ENCODE measurements at regions not wholly inside any gene's neighbourhood (a gene's known extent, or its start where the extent isn't known, plus 50 kb on each side); places are given as distances from the start of the nearest gene placed in this dataset.

DNA sequence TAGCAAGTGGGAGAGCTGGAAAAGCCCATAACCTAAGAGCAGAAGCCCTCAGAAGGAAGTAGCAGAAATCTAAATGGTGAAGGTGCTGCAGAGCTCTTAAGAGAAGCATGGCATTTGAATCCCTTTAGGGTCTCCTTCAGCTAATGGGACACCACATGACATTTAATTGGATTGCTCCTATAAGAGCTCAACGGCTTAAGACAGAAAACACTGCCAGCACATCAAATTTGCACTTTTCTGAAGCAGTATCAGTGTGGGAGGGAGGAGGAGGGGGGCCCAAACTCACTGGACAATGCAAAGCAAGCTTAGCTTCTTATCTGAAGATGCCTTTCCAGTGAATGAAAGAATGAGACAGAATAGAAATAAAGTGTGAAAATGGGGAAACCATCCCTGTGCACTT lies 287.9 kb upstream of the MTNR1B start:
- no peaks in the 10 kb centered on the region for H3K36me3 Mint-ChIP-seq (ENCODE audit: low read depth, unreplicated experiment)
- H3K27ac Mint-ChIP-seq (ENCODE audit: unreplicated experiment): no peak overlapping the region
- H3K9me3 Mint-ChIP-seq (ENCODE audit: unreplicated experiment): no peaks in the 10 kb centered on the region
- H3K4me1 Mint-ChIP-seq (ENCODE audit: unreplicated experiment): no peaks in the 10 kb centered on the region
- no peak for DNase-seq (ENCODE audit: low spot score)
- H3K27me3 Mint-ChIP-seq (ENCODE audit: unreplicated experiment): peaks cover 2% of the 10 kb centered on the region
- no peak overlapping the region for H3K4me3 Mint-ChIP-seq (ENCODE audit: unreplicated experiment)
- TF ChIP-seq, protein P1, sequence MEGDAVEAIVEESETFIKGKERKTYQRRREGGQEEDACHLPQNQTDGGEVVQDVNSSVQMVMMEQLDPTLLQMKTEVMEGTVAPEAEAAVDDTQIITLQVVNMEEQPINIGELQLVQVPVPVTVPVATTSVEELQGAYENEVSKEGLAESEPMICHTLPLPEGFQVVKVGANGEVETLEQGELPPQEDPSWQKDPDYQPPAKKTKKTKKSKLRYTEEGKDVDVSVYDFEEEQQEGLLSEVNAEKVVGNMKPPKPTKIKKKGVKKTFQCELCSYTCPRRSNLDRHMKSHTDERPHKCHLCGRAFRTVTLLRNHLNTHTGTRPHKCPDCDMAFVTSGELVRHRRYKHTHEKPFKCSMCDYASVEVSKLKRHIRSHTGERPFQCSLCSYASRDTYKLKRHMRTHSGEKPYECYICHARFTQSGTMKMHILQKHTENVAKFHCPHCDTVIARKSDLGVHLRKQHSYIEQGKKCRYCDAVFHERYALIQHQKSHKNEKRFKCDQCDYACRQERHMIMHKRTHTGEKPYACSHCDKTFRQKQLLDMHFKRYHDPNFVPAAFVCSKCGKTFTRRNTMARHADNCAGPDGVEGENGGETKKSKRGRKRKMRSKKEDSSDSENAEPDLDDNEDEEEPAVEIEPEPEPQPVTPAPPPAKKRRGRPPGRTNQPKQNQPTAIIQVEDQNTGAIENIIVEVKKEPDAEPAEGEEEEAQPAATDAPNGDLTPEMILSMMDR (IDR thresholded peaks at IDR 0.05; ENCODE audit: unreplicated experiment): no peak

DNA sequence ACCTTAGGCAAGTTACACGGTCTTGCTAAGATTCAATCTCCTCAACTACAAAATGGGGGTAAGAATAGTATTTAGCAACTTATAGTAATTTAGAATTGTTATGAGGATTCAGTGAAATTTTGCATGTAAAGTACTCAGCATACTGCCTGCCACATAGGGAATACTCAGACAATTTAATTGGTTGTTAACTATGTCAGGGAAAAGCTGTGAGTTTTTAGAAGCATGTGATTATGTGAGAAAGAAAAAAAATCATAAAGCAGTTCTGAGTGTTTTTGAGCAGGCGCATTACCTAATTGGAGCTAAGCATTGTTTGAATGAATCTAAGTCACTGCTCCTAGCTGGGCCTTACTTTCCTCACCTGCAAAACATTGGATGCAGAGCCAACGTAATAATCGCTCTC lies 287.3 kb upstream of the MTNR1B start:
- no peaks in the 10 kb centered on the region for H3K4me1 Mint-ChIP-seq (ENCODE audit: unreplicated experiment)
- TF ChIP-seq, protein P1 (IDR thresholded peaks at IDR 0.05; ENCODE audit: unreplicated experiment): no peak
- no peak overlapping the region for H3K4me3 Mint-ChIP-seq (ENCODE audit: unreplicated experiment)
- DNase-seq (ENCODE audit: low spot score): no peak
- no peaks in the 10 kb centered on the region for H3K36me3 Mint-ChIP-seq (ENCODE audit: low read depth, unreplicated experiment)
- H3K9me3 Mint-ChIP-seq (ENCODE audit: unreplicated experiment): no peaks in the 10 kb centered on the region
- H3K27me3 Mint-ChIP-seq (ENCODE audit: unreplicated experiment): peaks cover 2% of the 10 kb centered on the region
- H3K27ac Mint-ChIP-seq (ENCODE audit: unreplicated experiment): no peak overlapping the region

DNA sequence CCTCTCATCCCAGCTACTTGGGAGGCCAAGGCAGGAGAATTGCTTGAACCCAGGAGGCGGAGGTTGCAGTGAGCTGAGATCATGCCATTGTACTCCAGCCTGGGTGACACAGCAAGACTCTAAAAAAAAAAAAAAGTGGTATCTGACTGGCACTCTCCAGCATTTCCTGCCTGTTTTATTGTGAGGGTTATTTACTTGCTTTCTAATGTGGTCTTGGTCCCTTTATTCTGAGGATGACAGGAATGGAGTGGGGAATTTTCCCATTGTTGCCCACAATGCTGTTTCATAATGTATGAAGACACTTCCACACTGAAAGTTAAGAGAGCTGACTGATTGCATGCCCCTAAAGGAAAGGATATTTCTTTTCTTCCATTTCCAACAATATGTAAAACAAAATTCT lies 286.5 kb upstream of the MTNR1B start:
- Mint-ChIP-seq H3K4me1 (ENCODE audit: unreplicated experiment) (no peaks in the 10 kb centered on the region), H3K9me3 (ENCODE audit: unreplicated experiment) (no peaks in the 10 kb centered on the region), H3K27me3 (ENCODE audit: unreplicated experiment) (peaks cover 2% of the 10 kb centered on the region), H3K36me3 (ENCODE audit: low read depth, unreplicated experiment) (no peaks in the 10 kb centered on the region), H3K27ac (ENCODE audit: unreplicated experiment) (no peak overlapping the region), H3K4me3 (ENCODE audit: unreplicated experiment) (no peak overlapping the region)
- DNase-seq (ENCODE audit: low spot score): no peak
- TF ChIP-seq, protein P1 (IDR thresholded peaks at IDR 0.05; ENCODE audit: unreplicated experiment): no peak

DNA sequence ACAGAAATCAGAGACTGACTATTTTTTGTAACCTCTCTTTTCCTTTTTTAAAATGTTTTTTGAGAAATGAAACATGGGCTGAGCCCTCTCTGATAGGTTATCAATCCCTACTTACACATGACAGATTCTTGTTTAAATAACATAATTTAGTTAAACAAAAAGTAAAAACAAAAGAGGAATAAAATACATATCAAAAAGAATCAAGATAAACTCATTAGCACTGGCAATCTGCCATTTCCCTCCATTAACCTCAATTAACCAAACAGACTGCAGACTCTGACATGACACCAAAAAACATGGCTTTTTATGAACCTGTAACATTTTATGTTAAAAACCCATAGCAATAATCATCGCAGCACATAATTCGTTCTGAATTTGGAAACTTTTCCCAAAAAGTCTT lies 284.4 kb upstream of the MTNR1B start:
- no peaks in the 10 kb centered on the region for H3K36me3 Mint-ChIP-seq (ENCODE audit: low read depth, unreplicated experiment)
- H3K27ac Mint-ChIP-seq (ENCODE audit: unreplicated experiment): no peak overlapping the region
- peaks cover 2% of the 10 kb centered on the region for H3K27me3 Mint-ChIP-seq (ENCODE audit: unreplicated experiment)
- H3K4me1 Mint-ChIP-seq (ENCODE audit: unreplicated experiment): no peaks in the 10 kb centered on the region
- TF ChIP-seq, protein P1 (IDR thresholded peaks at IDR 0.05; ENCODE audit: unreplicated experiment): no peak
- no peak overlapping the region for H3K4me3 Mint-ChIP-seq (ENCODE audit: unreplicated experiment)
- DNase-seq (ENCODE audit: low spot score): no peak
- no peaks in the 10 kb centered on the region for H3K9me3 Mint-ChIP-seq (ENCODE audit: unreplicated experiment)

DNA sequence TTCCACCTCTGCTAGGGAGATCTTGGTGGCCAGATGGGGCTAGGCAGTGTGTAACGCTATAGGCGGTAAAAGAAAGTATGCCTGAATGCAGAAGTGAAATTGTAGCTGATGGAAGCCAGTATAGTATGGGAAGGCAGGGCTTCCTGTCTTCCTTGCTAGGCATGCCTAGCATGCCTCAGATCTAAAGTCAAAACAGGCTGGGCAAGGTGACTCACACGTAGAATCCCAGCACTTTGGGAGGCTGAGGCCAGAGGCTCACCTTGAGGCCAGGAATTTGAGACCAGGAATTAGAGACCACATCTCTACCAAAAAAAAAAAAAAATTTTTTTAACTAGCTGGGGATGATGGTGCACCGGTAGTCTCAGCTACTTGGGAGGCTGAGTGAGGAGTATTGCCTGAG lies 281.7 kb upstream of the MTNR1B start:
- no peak for DNase-seq (ENCODE audit: low spot score)

More for the DNA sequence above, 281.7 kb upstream of the MTNR1B start:
- H3K36me3 Mint-ChIP-seq (ENCODE audit: low read depth, unreplicated experiment): no peaks in the 10 kb centered on the region
- no peaks in the 10 kb centered on the region for H3K9me3 Mint-ChIP-seq (ENCODE audit: unreplicated experiment)
- no peak overlapping the region for H3K4me3 Mint-ChIP-seq (ENCODE audit: unreplicated experiment)
- no peaks in the 10 kb centered on the region for H3K27me3 Mint-ChIP-seq (ENCODE audit: unreplicated experiment)
- no peaks in the 10 kb centered on the region for H3K4me1 Mint-ChIP-seq (ENCODE audit: unreplicated experiment)
- TF ChIP-seq, protein P1 (IDR thresholded peaks at IDR 0.05; ENCODE audit: unreplicated experiment): no peak
- no peak overlapping the region for H3K27ac Mint-ChIP-seq (ENCODE audit: unreplicated experiment)

All from endothelial cell (in vitro differentiated cells).